GM12878 (cell line): ENCODE measurements at regions not wholly inside any gene's neighbourhood (a gene's known extent, or its start where the extent isn't known, plus 50 kb on each side); places are given as distances from the start of the nearest gene placed in this dataset.

Experiments
- ATAC-seq: fragments of 200-7000 bp; cut with Tn5 transposase; 3 replicates; pipeline ENCODE4 v1.9.1; 2020; ENCODE audit warnings: mild to moderate bottlenecking, moderate library complexity
- BruUV-seq: library from RNA; stranded (reverse); fragments of 400-500 nt; replicated peaks from 2 replicates; lab custom pipeline; 2021; lab: Mats Ljungman, UMichigan
- CTCF ChIA-PET: fragments of 300-600 bp; sonication (Branson Sonifier 250); formaldehyde crosslinking; extraction: SDS; loops from one replicate; lab custom pipeline; 2021; ENCODE audit warnings: inconsistent platforms; lab: Yijun Ruan, JAX
- POLR2A ChIA-PET: fragments of 350-600 bp; formaldehyde crosslinking; extraction: SDS; loops from one replicate; lab custom pipeline; 2021; ENCODE audit warnings: inconsistent platforms; lab: Charles Lee
- RAD21 ChIA-PET: fragments of 300-600 bp; sonication (Branson Sonifier 250); formaldehyde crosslinking; loops from one replicate; lab custom pipeline; 2023; ENCODE audit warnings: antibody characterized with exemption; ENCODE audit not compliant: unreplicated experiment; lab: Charles Lee
- SMC1A ChIA-PET: fragments of 300-600 bp; sonication (Branson Sonifier 250); formaldehyde crosslinking; loops from one replicate; lab custom pipeline; 2023; ENCODE audit not compliant: unreplicated experiment, uncharacterized antibody; lab: Charles Lee
- DNase-seq: peaks from one replicate; pipeline ENCODE4 v3.0.0-alpha.2; 2011; ENCODE audit warnings: low read depth, low spot score
- FAIRE-seq: peaks from 3 replicates; lab custom pipeline; 2011; peaks lifted over from hg19 to GRCh38; lab: Jason Lieb, UNC
- H2AFZ ChIP-seq: 2 replicates; pipeline ENCODE4 v1.6.0; 2011; ENCODE audit warnings: low read depth, low read length, control low read depth; ENCODE audit not compliant: control insufficient read depth
- H3K27ac ChIP-seq: 2 replicates; pipeline ENCODE4 v1.5.1; 2011; ENCODE audit warnings: control low read depth; ENCODE audit not compliant: control insufficient read depth, insufficient read depth
- H3K27me3 ChIP-seq, 2 experiments: replicated peaks in 1 of 2; 2 replicates each; pipeline versions ENCODE4 v1.6.0 to v1.6.1; 2011; ENCODE audit warnings: low read length in 1 of 2; ENCODE audit not compliant: control insufficient read depth in 2 of 2, insufficient read depth in 2 of 2
- H3K36me3 ChIP-seq, 2 experiments: 2 replicates each; pipeline ENCODE4 v1.5.1; 2011; ENCODE audit warnings: low read length in 1 of 2; ENCODE audit not compliant: control insufficient read depth in 2 of 2, insufficient read depth in 2 of 2
- H3K4me1 ChIP-seq: 2 replicates; pipeline ENCODE4 v1.6.1; 2011; ENCODE audit warnings: mild to moderate bottlenecking, low read length, moderate library complexity, mixed read lengths; ENCODE audit not compliant: control insufficient read depth, insufficient read depth
- H3K4me2 ChIP-seq: 2 replicates; pipeline ENCODE4 v1.6.0; 2011; ENCODE audit warnings: control low read depth; ENCODE audit not compliant: control insufficient read depth, insufficient read depth
- H3K4me3 ChIP-seq: fragments of 200-600 bp; sonication (generic); 2 replicates; pipeline ENCODE4 v1.5.1; 2016
- H3K79me2 ChIP-seq: 2 replicates; pipeline ENCODE4 v1.6.0; 2011; ENCODE audit warnings: low read length; ENCODE audit not compliant: control insufficient read depth, insufficient read depth
- H3K9ac ChIP-seq: 2 replicates; pipeline ENCODE4 v1.8.0; 2011; ENCODE audit warnings: low read length, control low read depth, mixed read lengths; ENCODE audit not compliant: control insufficient read depth, insufficient read depth
- H3K9me3 ChIP-seq: replicated peaks from 3 replicates; pipeline ENCODE4 v1.5.1; 2011; ENCODE audit warnings: mild to moderate bottlenecking, low read length; ENCODE audit not compliant: control insufficient read depth, insufficient read depth
- H4K20me1 ChIP-seq: 2 replicates; pipeline ENCODE4 v1.6.0; 2011; ENCODE audit not compliant: control insufficient read depth, insufficient read depth
- CBFB ChIP-seq: IDR thresholded peaks from 2 replicates; pipeline ENCODE4 v1.6.1; 2016; ENCODE audit warnings: antibody characterized with exemption, low read depth
- CBX5 ChIP-seq: sonication (generic); IDR thresholded peaks from 2 replicates; pipeline ENCODE4 v1.6.1; 2016; ENCODE audit warnings: low read depth, moderate library complexity, mild to moderate bottlenecking, inconsistent platforms
- CREB1 ChIP-seq: IDR thresholded peaks from 2 replicates; pipeline ENCODE4 v1.6.1; 2012; ENCODE audit warnings: low read depth, mild to moderate bottlenecking, inconsistent platforms
- ESRRA ChIP-seq: IDR thresholded peaks from 2 replicates; pipeline ENCODE4 v1.6.1; 2012; ENCODE audit warnings: mild to moderate bottlenecking, low read length, improper control_type of control experiment
- HDGF ChIP-seq: fragments of 450-650 bp; IDR thresholded peaks from 2 replicates; pipeline ENCODE4 v1.6.1; 2016; ENCODE audit warnings: antibody characterized with exemption
- NFXL1 ChIP-seq: fragments of 450-650 bp; IDR thresholded peaks from 2 replicates; pipeline ENCODE4 v1.6.1; 2017; ENCODE audit warnings: antibody characterized with exemption, mild to moderate bottlenecking, borderline replicate concordance
- RAD21 ChIP-seq: IDR thresholded peaks from 2 replicates; pipeline ENCODE4 v1.6.1; 2011; ENCODE audit warnings: mild to moderate bottlenecking, low read depth, low read length, moderate library complexity; ENCODE audit not compliant: insufficient read depth
- SKIL ChIP-seq: fragments of 450-650 bp; IDR thresholded peaks from 2 replicates; pipeline ENCODE4 v1.6.1; 2017; ENCODE audit warnings: mild to moderate bottlenecking, low read depth, inconsistent platforms; ENCODE audit not compliant: poor library complexity, severe bottlenecking
- SMC3 ChIP-seq: IDR thresholded peaks from 2 replicates; pipeline ENCODE4 v1.6.1; 2011; ENCODE audit warnings: low read length, improper control_type of control experiment, borderline replicate concordance
- SUZ12 ChIP-seq: fragments of 200-600 bp; sonication (generic); IDR thresholded peaks from one replicate; pipeline ENCODE4 v1.6.1; 2018; ENCODE audit warnings: antibody characterized with exemption, mild to moderate bottlenecking; ENCODE audit not compliant: unreplicated experiment
- TCF3 ChIP-seq: IDR thresholded peaks from 2 replicates; pipeline ENCODE4 v1.6.1; 2012; ENCODE audit warnings: low read depth, mild to moderate bottlenecking, low read length, borderline replicate concordance; ENCODE audit not compliant: insufficient read depth
- ZBTB4 ChIP-seq: fragments of 450-650 bp; formaldehyde crosslinking; IDR thresholded peaks from 2 replicates; pipeline ENCODE4 v1.4.0; 2022; ENCODE audit warnings: mild to moderate bottlenecking, moderate library complexity
- ZNF24 ChIP-seq: fragments of 450-650 bp; IDR thresholded peaks from 2 replicates; pipeline ENCODE4 v1.6.1; 2017; ENCODE audit warnings: antibody characterized with exemption, mild to moderate bottlenecking
- ZNF274 ChIP-seq: IDR thresholded peaks from one replicate; pipeline ENCODE4 v1.8.0; 2011; ENCODE audit not compliant: insufficient read length, insufficient read depth
- ZNF384 ChIP-seq: IDR thresholded peaks from 2 replicates; pipeline ENCODE4 v1.6.1; 2012; ENCODE audit warnings: low read depth, mild to moderate bottlenecking, low read length, improper control_type of control experiment, borderline replicate concordance
- ZNF592 ChIP-seq: fragments of 450-650 bp; IDR thresholded peaks from 2 replicates; pipeline ENCODE4 v1.6.1; 2017; ENCODE audit warnings: mild to moderate bottlenecking, moderate library complexity
- ZNF622 ChIP-seq: fragments of 450-650 bp; IDR thresholded peaks from 2 replicates; pipeline ENCODE4 v1.6.1; 2017; ENCODE audit warnings: mild to moderate bottlenecking, inconsistent platforms
- WGBS: methylation state at CpG from one replicate; pipeline ENCODE4 v1.1.6; 2016; ENCODE audit warnings: low lambda C conversion rate; ENCODE audit not compliant: insufficient replicate concordance, insufficient coverage; ENCODE audit errors: missing lambda C conversion rate; 5-methylcytosine and 5-hydroxymethylcytosine counted together
- in situ Hi-C: fragments of 300-500 bp; cut with MboI; formaldehyde crosslinking; loops from 9 replicates; pipeline ENCODE4 v1.14.3; 2018; ENCODE audit warnings: mixed read lengths
- intact Hi-C: fragments of 100-400 bp; cut with micrococcal nuclease; formaldehyde crosslinking; loops from one replicate; pipeline ENCODE4 v1.14.2; 2022; ENCODE audit not compliant: unreplicated experiment

GRCh38 chr13:73142071-73142470, 83.3 kb downstream of the KLF5 start:
- WGBS, result 36% methylated on average over 5 of the region's 5 CpGs
- in situ Hi-C loops, result no loop called here
- ChIA-PET SMC1A (no interaction called here), CTCF (no interaction called here), POLR2A (no interaction called here), RAD21 (no interaction called here)
- no peaks in the 10 kb centered on the region for H3K9me3 ChIP-seq
- intact Hi-C loops, result no loop called here
- H3K4me1 ChIP-seq, result no peaks in the 10 kb centered on the region
- TF ChIP-seq TCF3, result no peak
- no peak for TF ChIP-seq SUZ12
- no peak for TF ChIP-seq ZNF24
- no peak for TF ChIP-seq ZNF274
- TF ChIP-seq ZNF592, result no peak
- TF ChIP-seq HDGF, result no peak
- TF ChIP-seq CREB1, result no peak
- no peak for TF ChIP-seq CBFB
- no peak for TF ChIP-seq RAD21
- no peak for TF ChIP-seq ESRRA
- no peak for TF ChIP-seq SMC3
- no peak for TF ChIP-seq ZNF622
- no peak for TF ChIP-seq ZNF384
- TF ChIP-seq SKIL, result no peak
- TF ChIP-seq CBX5, result no peak
- no peak for TF ChIP-seq ZBTB4 (CRISPR knock-in tag)
- no peak for TF ChIP-seq NFXL1
- no TSS peak for BruUV-seq
- no peaks in the 10 kb centered on the region for H3K36me3 ChIP-seq
- H4K20me1 ChIP-seq, result no peaks in the 10 kb centered on the region
- H3K4me2 ChIP-seq, result no peak overlapping the region
- DNase-seq (no peak), FAIRE-seq (no peak), ATAC-seq (no peak)
- no peak overlapping the region for H2AFZ ChIP-seq
- no peak overlapping the region for H3K9ac ChIP-seq
- H3K79me2 ChIP-seq, result no peaks in the 10 kb centered on the region
- no peak overlapping the region for H3K4me3 ChIP-seq
- H3K27ac ChIP-seq, result no peak overlapping the region
- H3K27me3 ChIP-seq, result no peaks in the 10 kb centered on the region
